Astrocyte (in vitro differentiated cells and primary cell): ENCODE measurements at regions not wholly inside any gene's neighbourhood (a gene's known extent, or its start where the extent isn't known, plus 50 kb on each side); places are given as distances from the start of the nearest gene placed in this dataset.

Experiments
- CTCF ChIP-seq: IDR thresholded peaks from 2 replicates; pipeline ENCODE4 v1.5.1; 2011; ENCODE audit warnings: low read depth, mild to moderate bottlenecking, inconsistent platforms, low read length, moderate library complexity; ENCODE audit not compliant: insufficient read depth
- EZH2 ChIP-seq: IDR thresholded peaks from 2 replicates; pipeline ENCODE4 v1.6.1; 2012; ENCODE audit warnings: mild to moderate bottlenecking, low read length, inconsistent platforms; ENCODE audit not compliant: insufficient read depth

GRCh38 chr12:73181244-73181643 lies 909.1 kb downstream of the TRHDE start:
- TF ChIP-seq CTCF, result no peak
- TF ChIP-seq EZH2, result no peak
